ENCODE measurements at regions not wholly inside any gene's neighbourhood (a gene's known extent, or its start where the extent isn't known, plus 50 kb on each side); places are given as distances from the start of the nearest gene placed in this dataset.

DNA sequence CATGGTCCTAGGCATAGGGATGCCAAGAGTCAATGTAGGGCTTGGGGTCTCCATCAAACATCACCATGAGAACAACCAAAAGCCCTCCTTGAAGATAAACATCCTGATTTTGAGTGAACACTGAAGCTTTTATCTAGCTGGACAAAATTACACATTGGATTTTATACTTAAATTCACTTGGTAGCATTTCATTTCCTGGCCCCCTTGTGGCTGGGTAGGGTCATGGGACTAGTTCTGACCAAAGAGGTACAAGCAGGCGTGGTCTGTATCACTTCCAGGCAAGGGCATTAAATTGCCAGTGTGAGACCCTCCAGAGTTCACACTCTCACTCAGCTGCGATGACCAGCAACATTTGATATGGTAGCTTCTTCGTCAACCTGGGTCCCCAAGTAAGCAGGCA is 320.3 kb downstream of the ACTL7B start:
- in situ Hi-C loops (cut with MboI; ENCODE audit: low sequenced_read_pairs, unreplicated experiment): no loop called here
- DNase-seq (ENCODE audit: low spot score): no peak

DNA sequence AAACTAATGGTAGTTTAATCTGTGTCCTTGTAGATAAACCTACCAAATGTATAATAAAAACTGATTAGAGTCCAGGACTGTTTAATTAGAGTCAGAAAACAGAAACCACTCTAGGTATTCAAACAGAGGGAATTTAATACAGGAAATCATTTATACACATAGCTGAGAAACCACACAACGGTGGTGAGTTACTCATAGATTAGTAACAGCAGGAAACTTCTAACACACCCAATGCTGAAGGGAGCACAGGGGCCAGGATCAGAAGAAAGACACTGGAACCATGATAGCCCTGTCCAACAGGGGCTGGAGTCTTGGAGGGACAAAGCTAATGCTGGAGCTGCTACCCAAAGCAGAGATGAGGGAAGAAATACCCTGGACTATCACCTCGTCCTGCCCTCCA is 321.0 kb downstream of the ACTL7B start:
- in situ Hi-C loops (cut with MboI; ENCODE audit: low sequenced_read_pairs, unreplicated experiment): no loop called here
- DNase-seq (ENCODE audit: low spot score): no peak
- no peak for TF ChIP-seq CTCF (IDR thresholded peaks at IDR 0.05; ENCODE audit: borderline replicate concordance, control extremely low read depth, extremely low read depth, insufficient read depth, missing control alignments)

More for the DNA sequence above, 320.3 kb downstream of the ACTL7B start:
- peak; percentile 5 for TF ChIP-seq CTCF (IDR thresholded peaks at IDR 0.05; ENCODE audit: borderline replicate concordance, control extremely low read depth, extremely low read depth, insufficient read depth, missing control alignments)

DNA sequence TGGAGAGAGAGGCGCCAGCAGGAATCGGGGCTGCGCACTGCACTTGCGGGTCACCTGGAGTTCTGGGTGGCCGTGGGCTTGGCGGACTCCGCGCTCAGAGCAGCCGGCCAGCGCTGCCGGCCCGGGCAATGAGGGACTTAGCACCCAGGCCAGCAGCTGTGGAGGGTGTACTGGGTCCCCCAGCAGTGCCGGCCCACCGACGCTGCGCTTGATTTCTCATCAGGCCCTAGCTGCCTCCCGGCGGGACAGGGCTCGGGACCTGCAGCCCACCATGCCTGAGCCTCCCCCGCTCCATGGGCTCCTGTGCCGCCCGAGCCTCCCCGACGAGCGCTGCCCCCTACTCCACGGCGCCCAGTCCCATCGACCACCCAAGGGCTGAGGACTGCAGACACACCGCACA is 325.6 kb downstream of the ACTL7B start:
- in situ Hi-C loops (cut with MboI; ENCODE audit: low sequenced_read_pairs, unreplicated experiment): no loop called here
- no peak for DNase-seq (ENCODE audit: low spot score)
- no peak for TF ChIP-seq CTCF (IDR thresholded peaks at IDR 0.05; ENCODE audit: borderline replicate concordance, control extremely low read depth, extremely low read depth, insufficient read depth, missing control alignments)

- no peak for TF ChIP-seq CTCF (IDR thresholded peaks at IDR 0.05; ENCODE audit: borderline replicate concordance, control extremely low read depth, extremely low read depth, insufficient read depth, missing control alignments)
- no peak for DNase-seq (ENCODE audit: low spot score)
- in situ Hi-C loops (cut with MboI; ENCODE audit: low sequenced_read_pairs, unreplicated experiment): no loop called here
These were observed 327.6 kb downstream of the ACTL7B start for GRCh38 chr9:108528231-108528630.

DNA sequence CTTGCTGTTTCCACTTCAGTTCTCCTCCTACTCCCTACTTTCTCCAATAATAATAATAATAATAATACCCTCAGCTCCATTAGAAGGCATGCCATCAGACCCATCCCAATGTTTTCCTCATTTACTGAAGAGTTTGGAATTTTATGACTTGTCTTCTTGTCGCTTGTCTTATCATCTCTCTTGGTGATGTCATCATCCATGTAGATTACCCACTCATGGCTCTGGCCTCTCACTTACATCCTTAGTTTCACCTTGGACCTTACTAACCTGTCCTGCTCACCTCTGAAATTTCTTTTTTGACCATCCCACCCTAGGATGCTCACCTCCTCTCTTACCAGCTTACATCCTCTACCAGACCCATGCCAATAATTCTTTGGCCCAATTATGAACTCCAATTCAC is 329.3 kb downstream of the ACTL7B start:
- no peak for DNase-seq (ENCODE audit: low spot score)
- no peak for TF ChIP-seq CTCF (IDR thresholded peaks at IDR 0.05; ENCODE audit: borderline replicate concordance, control extremely low read depth, extremely low read depth, insufficient read depth, missing control alignments)
- in situ Hi-C loops (cut with MboI; ENCODE audit: low sequenced_read_pairs, unreplicated experiment): no loop called here

GRCh38 chr9:108525186-108525585 is 330.6 kb downstream of the ACTL7B start:
- TF ChIP-seq CTCF (IDR thresholded peaks at IDR 0.05; ENCODE audit: borderline replicate concordance, control extremely low read depth, extremely low read depth, insufficient read depth, missing control alignments): no peak

GRCh38 chr9:108521063-108521590 is 334.7 kb downstream of the ACTL7B start:
- TF ChIP-seq CTCF (IDR thresholded peaks at IDR 0.05; ENCODE audit: borderline replicate concordance, control extremely low read depth, extremely low read depth, insufficient read depth, missing control alignments): no peak
- in situ Hi-C loops (cut with MboI; ENCODE audit: low sequenced_read_pairs, unreplicated experiment): no loop called here
- no peak for DNase-seq (ENCODE audit: low spot score)

More at GRCh38 chr9:108525186-108525585, 330.6 kb downstream of the ACTL7B start:
- no peak for DNase-seq (ENCODE audit: low spot score)
- in situ Hi-C loops (cut with MboI; ENCODE audit: low sequenced_read_pairs, unreplicated experiment): no loop called here
